Heart right ventricle (tissue), 16 donors: ENCODE measurements at regions not wholly inside any gene's neighbourhood (a gene's known extent, or its start where the extent isn't known, plus 50 kb on each side); places are given as distances from the start of the nearest gene placed in this dataset.

Experiments used
- ATAC-seq, 8 donors: fragments of 200-7000 bp; cut with Tn5 transposase; one replicate each; pipeline ENCODE4 v1.9.1; 2020; ENCODE audit warnings: mild to moderate bottlenecking in 8 of 8, moderate library complexity in 8 of 8, moderate number of reproducible peaks in 1 of 8
- DNase-seq, 2 donors: peaks; one replicate each; pipeline ENCODE4 v3.0.0-alpha.2; 2020
- H3K27ac ChIP-seq, 10 donors: fragments of 200-600 bp; sonication (generic) in 2 of 10; one replicate each; pipeline versions ENCODE4 v1.5.0 to v1.8.0; 2020 to 2022; ENCODE audit warnings: mild to moderate bottlenecking in 3 of 10
- H3K27me3 ChIP-seq, 7 donors: fragments of 200-600 bp; one replicate each; pipeline ENCODE4 v1.8.0; 2021 to 2022; ENCODE audit warnings: mild to moderate bottlenecking in 2 of 7
- H3K36me3 ChIP-seq, 9 donors: fragments of 200-600 bp; sonication (generic) in 1 of 9; one replicate each; pipeline versions ENCODE4 v1.5.0 to v1.8.0; 2020 to 2022; ENCODE audit warnings: mild to moderate bottlenecking in 2 of 9
- H3K4me1 ChIP-seq, 9 donors: fragments of 200-600 bp; sonication (generic) in 1 of 9; one replicate each; pipeline versions ENCODE4 v1.5.0 to v1.8.0; 2020 to 2022; ENCODE audit warnings: mild to moderate bottlenecking in 4 of 9
- H3K4me3 ChIP-seq, 10 donors: fragments of 200-600 bp; sonication (generic) in 2 of 10; one replicate each; pipeline versions ENCODE4 v1.5.0 to v1.8.0; 2020 to 2022; ENCODE audit warnings: mild to moderate bottlenecking in 7 of 10, moderate library complexity in 2 of 10
- H3K9me3 ChIP-seq, 11 donors: fragments of 200-600 bp in 10 of 11; sonication (generic) in 2 of 11; one replicate each; pipeline versions ENCODE4 v1.5.0 to v1.8.0; 2013 to 2022; ENCODE audit warnings: mild to moderate bottlenecking in 2 of 11, control low read depth in 1 of 11, moderate library complexity in 1 of 11
- CTCF ChIP-seq, 9 donors: fragments of 200-600 bp; sonication (generic) in 2 of 9; IDR thresholded peaks; one replicate each; pipeline versions ENCODE4 v1.5.0 to v1.8.0; 2021 to 2022; ENCODE audit warnings: antibody characterized with exemption in 9 of 9, mild to moderate bottlenecking in 5 of 9, moderate library complexity in 1 of 9
- WGBS, 2 donors: extraction: QIAGEN DNeasy Blood & Tissue Kit; methylation state at CpG; one replicate each; pipeline ENCODE4 v1.1.7; 2013; ENCODE audit warnings: inconsistent platforms in 1 of 2; 5-methylcytosine and 5-hydroxymethylcytosine counted together
- intact Hi-C, 10 donors: fragments of 100-400 bp; cut with DNase I; formaldehyde crosslinking; loops; one replicate each; pipeline versions ENCODE4 v1.11.1 to v1.14.2; 2022
- donor health status: Arrhythmogenic right ventricular cardiomyopathy.
- donor health status: ischemic (EF 13 %, LVEDD 7.1; RV severe dilation, severe dysfunction).
- donor health status: healthy with polysubstance abuse.
- donor health status: DM: no; HTN: yes; CAD: no.
- donor health status: DM: no; HTN: no; CAD: no.
- donor health status: ischemic (EF 25% LVEDD 6.9; RV normal size, moderate dysfunction).
- donor health status: ischemic (EF 25% LVEDD 5.7; RV mildly dilated, moderate dysfunction).
- donor health status: healthy.
- donor health status: DM: yes; HTN: yes; CAD: no.
- donor health status: Ischemic cardiomyopathy.
- donor health status: ischemic (EF 35%, LVEDD 5.7; RV mildly dilated, moderate dysfunction).
- donor health status: nonischemic (EF 11% LVEDD 7.7; RV severe dilation, severe dysfunction).
- donor health status: DM: yes; HTN: yes; CAD: no.
- donor health status: PGD.
- donor health status: ischemic (EF 29% LVEDD 5.4; RV normal size, mild dysfunction).
- donor health status: nonischemic (EF 23%, LVEDD 6.1; RV moderate dilation, normal function).

DNA sequence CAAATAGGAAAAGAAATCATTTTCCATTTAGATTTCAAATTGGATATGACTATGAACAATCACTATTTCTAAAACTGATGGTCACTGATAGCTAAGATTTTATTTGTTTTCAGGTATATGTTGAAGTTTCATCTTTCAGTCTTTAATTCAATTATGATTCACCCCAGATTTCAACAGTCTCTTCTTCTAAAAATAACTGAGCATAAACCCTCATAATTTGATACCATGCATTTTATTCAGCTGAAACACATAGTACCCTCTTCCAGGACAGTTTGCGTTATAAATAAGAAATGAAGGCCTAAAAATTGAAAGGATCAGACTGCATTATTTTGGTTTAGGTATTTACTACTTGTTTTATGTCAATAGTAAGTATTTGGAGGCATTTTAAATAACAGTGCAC is 428.5 kb upstream of the NBEA start:
- intact Hi-C loops, result no loop called here
- WGBS, 2 donors, result 91 to 96% methylated on average over 1 of the region's 1 CpG
- DNase-seq, result no peak
- no peaks in the 10 kb centered on the region for H3K4me1 ChIP-seq
- no peak for TF ChIP-seq CTCF (IDR thresholded peaks at IDR 0.05)
- H3K36me3 ChIP-seq, result no peaks in the 10 kb centered on the region
- no peaks in the 10 kb centered on the region for H3K27me3 ChIP-seq
- H3K9me3 ChIP-seq, result peaks cover 0 to 3% (median 0%) of the 10 kb centered on the region in 11 donors
- no peak overlapping the region for H3K27ac ChIP-seq
- no peak for ATAC-seq
- no peak overlapping the region for H3K4me3 ChIP-seq

- no peaks in the 10 kb centered on the region for H3K9me3 ChIP-seq
- WGBS, 2 donors, result 94 to 97% methylated on average over 3 of the region's 3 CpGs
Observed at GRCh38 chr13:34515201-34515600, 426.9 kb upstream of the NBEA start.

GRCh38 chr13:34521171-34521570 is 420.9 kb upstream of the NBEA start:
- H3K27me3 ChIP-seq, result no peaks in the 10 kb centered on the region
- no peaks in the 10 kb centered on the region for H3K9me3 ChIP-seq
- H3K4me1 ChIP-seq, result no peaks in the 10 kb centered on the region
- ATAC-seq (no peak), DNase-seq (no peak)
- H3K27ac ChIP-seq, result no peak overlapping the region
- intact Hi-C loops, result no loop called here
- TF ChIP-seq CTCF (IDR thresholded peaks at IDR 0.05), result no peak
- H3K4me3 ChIP-seq, result no peak overlapping the region
- 42 to 45% methylated on average over 5 of the region's 5 CpGs for WGBS, 2 donors
- H3K36me3 ChIP-seq, result no peaks in the 10 kb centered on the region

More at GRCh38 chr13:34515201-34515600, 426.9 kb upstream of the NBEA start:
- intact Hi-C loops, result no loop called here
- DNase-seq, result no peak
- no peak for ATAC-seq
- no peaks in the 10 kb centered on the region for H3K4me1 ChIP-seq
- H3K27me3 ChIP-seq, result no peaks in the 10 kb centered on the region
- no peaks in the 10 kb centered on the region for H3K36me3 ChIP-seq
- H3K4me3 ChIP-seq, result no peak overlapping the region
- TF ChIP-seq CTCF (IDR thresholded peaks at IDR 0.05), result no peak
- no peak overlapping the region for H3K27ac ChIP-seq

GRCh38 chr13:34522808-34523207 is 419.3 kb upstream of the NBEA start:
- ATAC-seq (no peak), DNase-seq (no peak)
- H3K4me1 ChIP-seq, result no peaks in the 10 kb centered on the region
- H3K27me3 ChIP-seq, result no peaks in the 10 kb centered on the region
- TF ChIP-seq CTCF (IDR thresholded peaks at IDR 0.05), result no peak
- intact Hi-C loops, result no loop called here
- H3K36me3 ChIP-seq, result no peaks in the 10 kb centered on the region
- WGBS, 2 donors, result 87 to 91% methylated on average over 4 of the region's 4 CpGs
- H3K9me3 ChIP-seq, result peaks cover 0 to 8% (median 0%) of the 10 kb centered on the region in 11 donors
- no peak overlapping the region for H3K27ac ChIP-seq
- no peak overlapping the region for H3K4me3 ChIP-seq

DNA sequence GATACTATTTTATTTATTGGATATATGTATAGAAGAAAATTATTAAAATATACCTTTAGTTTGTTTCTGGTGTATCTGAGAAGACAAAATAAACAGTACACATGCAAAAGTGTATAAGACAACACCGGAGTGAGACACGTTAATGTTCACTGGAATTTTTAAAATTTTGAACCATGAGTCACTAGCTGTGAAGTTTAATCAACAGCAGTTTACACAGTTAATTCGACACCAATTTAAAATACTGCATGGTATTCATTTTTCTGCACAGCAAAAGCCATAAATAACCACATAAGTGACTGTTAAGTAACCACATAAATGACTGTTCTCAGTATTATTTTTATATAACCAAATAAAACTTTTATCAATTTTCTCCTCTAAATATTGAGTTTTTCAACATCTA is 418.7 kb upstream of the NBEA start:
- Histone ChIP-seq H3K27ac (no peak overlapping the region), H3K27me3 (no peaks in the 10 kb centered on the region), H3K9me3 (peaks cover 0 to 8% (median 0%) of the 10 kb centered on the region in 11 donors), H3K4me1 (no peaks in the 10 kb centered on the region), H3K4me3 (no peak overlapping the region), H3K36me3 (no peaks in the 10 kb centered on the region)
- ATAC-seq, result no peak
- no peak for TF ChIP-seq CTCF (IDR thresholded peaks at IDR 0.05)
- DNase-seq, result no peak
- intact Hi-C loops, result no loop called here
- 81 to 86% methylated on average over 3 of the region's 3 CpGs for WGBS, 2 donors
